IPS-20b (cell line): ENCODE measurements at regions not wholly inside any gene's neighbourhood (a gene's known extent, or its start where the extent isn't known, plus 50 kb on each side); places are given as distances from the start of the nearest gene placed in this dataset.

Source experiments
- H3K27ac ChIP-seq: one replicate; pipeline ENCODE4 v1.5.1; 2013; ENCODE audit warnings: low read length
- H3K27me3 ChIP-seq: 2 replicates; pipeline ENCODE4 v1.6.1; 2013; ENCODE audit warnings: mild to moderate bottlenecking, low read length, inconsistent platforms; ENCODE audit not compliant: insufficient read depth
- H3K36me3 ChIP-seq: 2 replicates; pipeline ENCODE4 v1.6.1; 2013; ENCODE audit warnings: low read depth, mild to moderate bottlenecking, inconsistent platforms, low read length, moderate library complexity; ENCODE audit not compliant: insufficient read depth
- H3K4me1 ChIP-seq: 2 replicates; pipeline ENCODE4 v1.6.1; 2013; ENCODE audit warnings: mild to moderate bottlenecking, control low read depth, inconsistent platforms, low read length, moderate library complexity; ENCODE audit not compliant: insufficient read depth
- H3K4me3 ChIP-seq: 2 replicates; pipeline ENCODE4 v1.5.1; 2013; ENCODE audit warnings: mild to moderate bottlenecking, low read length, inconsistent platforms
- H3K9ac ChIP-seq: 2 replicates; pipeline ENCODE4 v1.6.1; 2013; ENCODE audit warnings: low read depth, mild to moderate bottlenecking, inconsistent platforms, low read length, moderate library complexity
- H3K9me3 ChIP-seq: 2 replicates; pipeline ENCODE4 v1.6.1; 2013; ENCODE audit warnings: mild to moderate bottlenecking, low read depth, low read length, inconsistent platforms; ENCODE audit not compliant: insufficient read depth

DNA sequence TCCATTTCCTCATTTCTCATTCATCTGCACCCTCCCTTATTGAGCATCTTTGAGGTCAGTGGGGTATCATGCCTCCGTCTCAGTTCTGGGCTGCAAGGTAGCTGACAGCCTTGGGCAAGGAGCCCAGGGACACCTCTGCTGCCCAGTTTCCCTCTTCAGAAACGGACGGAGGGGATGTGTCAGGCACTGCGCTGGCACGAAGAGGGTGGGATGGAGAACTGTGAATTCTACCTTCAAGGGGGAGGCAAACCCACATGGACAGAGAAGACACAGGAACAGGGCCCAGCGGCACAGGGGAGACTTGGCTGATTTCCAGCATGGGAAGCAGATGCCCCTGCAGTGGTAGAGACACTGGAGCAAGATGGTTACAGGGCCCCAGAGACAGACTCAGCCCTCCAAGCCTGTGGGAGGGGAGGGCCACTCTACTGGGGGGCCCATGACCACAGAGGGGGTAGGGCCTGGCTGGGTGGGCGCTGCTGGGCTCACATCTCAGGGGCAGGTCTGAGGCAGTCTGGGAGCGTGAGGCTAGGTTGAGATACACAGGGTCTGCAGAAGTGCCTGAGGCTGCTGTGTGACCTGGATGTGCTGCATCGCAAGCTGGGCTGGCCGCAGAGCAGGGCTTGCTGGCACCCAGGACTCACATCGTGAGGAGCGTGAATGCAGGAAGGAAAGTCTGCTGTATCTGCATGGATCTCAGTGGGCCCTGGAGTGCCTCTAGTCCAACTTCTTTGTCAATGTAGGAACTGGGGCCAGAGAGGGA, 92.3 kb downstream of the HS1BP3 start:
- Histone ChIP-seq H3K4me3 (no peak overlapping the region), H3K9me3 (no peaks in the 10 kb centered on the region), H3K4me1 (peaks cover 20% of the 10 kb centered on the region), H3K27me3 (no peaks in the 10 kb centered on the region), H3K36me3 (no peaks in the 10 kb centered on the region), H3K27ac (no peak overlapping the region), H3K9ac (no peak overlapping the region)

DNA sequence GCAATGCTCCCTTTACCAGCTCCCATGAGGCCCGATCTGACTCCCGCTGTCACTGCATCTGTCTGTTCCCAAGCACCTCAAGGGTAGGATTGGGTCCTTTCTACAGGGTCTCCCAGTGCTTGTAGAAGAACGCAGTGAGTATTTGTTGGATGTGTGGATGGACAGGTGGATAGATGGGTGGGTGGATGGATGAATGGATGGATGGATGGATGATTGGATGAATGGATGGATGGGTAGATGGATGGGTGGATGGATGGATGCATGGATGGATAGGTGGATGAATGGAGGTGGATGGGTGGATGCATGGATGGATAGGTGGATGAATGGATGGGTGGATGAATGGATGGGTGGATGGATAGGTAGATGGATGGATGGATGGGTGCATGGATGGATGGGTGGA, 91.6 kb downstream of the HS1BP3 start:
- H3K36me3 ChIP-seq, result no peaks in the 10 kb centered on the region
- H3K9me3 ChIP-seq, result no peaks in the 10 kb centered on the region
- H3K27me3 ChIP-seq, result no peaks in the 10 kb centered on the region
- H3K4me3 ChIP-seq, result no peak overlapping the region
- no peak overlapping the region for H3K27ac ChIP-seq
- no peak overlapping the region for H3K9ac ChIP-seq
- peaks cover 20% of the 10 kb centered on the region for H3K4me1 ChIP-seq

DNA sequence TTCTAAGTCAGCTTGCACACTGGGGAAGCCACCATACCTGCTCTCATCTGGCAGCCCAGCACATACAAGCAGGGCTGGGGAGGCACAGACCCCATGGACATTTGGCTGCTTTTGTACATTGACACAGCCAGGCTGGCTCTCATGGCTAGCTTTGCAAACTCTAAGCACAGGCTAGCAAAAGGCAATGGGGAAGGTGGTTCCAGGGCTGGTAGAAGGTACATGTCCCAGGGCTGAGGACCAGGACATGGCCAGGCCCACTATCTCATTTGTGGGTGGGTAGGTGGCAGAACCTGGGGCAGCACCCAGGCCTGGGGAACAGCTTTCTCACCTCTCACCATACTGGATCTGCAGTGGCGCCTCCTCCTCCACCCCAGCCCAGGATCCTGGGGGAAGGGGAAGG, 90.9 kb downstream of the HS1BP3 start:
- no peak overlapping the region for H3K27ac ChIP-seq
- H3K9ac ChIP-seq, result no peak overlapping the region
- H3K36me3 ChIP-seq, result no peaks in the 10 kb centered on the region
- H3K27me3 ChIP-seq, result no peaks in the 10 kb centered on the region
- H3K4me3 ChIP-seq, result no peak overlapping the region
- peaks cover 20% of the 10 kb centered on the region for H3K4me1 ChIP-seq
- no peaks in the 10 kb centered on the region for H3K9me3 ChIP-seq

DNA sequence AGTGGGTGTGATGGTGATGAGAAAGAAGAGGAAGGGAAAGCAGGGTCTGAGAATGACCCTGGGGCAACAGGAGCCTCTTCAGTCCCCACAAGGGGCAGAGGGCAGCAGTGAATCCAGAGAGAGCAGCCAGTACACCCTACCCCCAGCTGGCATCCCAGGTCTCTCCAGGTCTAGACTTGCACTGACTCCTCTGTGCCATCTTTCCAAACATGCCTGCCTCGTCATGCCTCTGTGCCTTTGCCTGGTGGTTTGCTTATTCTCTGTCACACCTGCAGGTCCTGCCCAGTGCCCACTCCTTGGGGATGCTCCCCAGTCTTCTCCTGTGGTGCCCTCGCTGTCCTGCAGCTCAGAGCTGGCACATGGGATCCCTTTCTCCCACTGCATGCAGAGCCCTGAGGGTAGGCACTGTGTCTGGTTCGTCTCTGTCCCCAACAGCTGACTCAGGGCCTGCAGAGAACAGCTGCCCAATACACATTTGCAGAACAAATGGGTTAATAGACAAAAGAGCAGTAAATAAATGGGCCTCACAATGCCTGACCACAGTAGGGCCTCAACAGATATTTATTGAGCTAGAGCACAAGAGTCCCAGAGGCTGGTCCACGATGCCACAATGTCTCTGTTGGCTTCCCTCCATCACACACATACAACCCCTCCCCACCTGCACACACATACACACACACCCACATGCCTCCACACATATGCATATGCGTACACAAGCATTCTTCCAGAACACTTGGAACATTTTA, 89.8 kb downstream of the HS1BP3 start:
- H3K27me3 ChIP-seq, result no peaks in the 10 kb centered on the region
- no peak overlapping the region for H3K4me3 ChIP-seq
- H3K9me3 ChIP-seq, result no peaks in the 10 kb centered on the region
- no peak overlapping the region for H3K27ac ChIP-seq
- no peaks in the 10 kb centered on the region for H3K36me3 ChIP-seq
- H3K9ac ChIP-seq, result no peak overlapping the region
- H3K4me1 ChIP-seq, result peaks cover 20% of the 10 kb centered on the region

DNA sequence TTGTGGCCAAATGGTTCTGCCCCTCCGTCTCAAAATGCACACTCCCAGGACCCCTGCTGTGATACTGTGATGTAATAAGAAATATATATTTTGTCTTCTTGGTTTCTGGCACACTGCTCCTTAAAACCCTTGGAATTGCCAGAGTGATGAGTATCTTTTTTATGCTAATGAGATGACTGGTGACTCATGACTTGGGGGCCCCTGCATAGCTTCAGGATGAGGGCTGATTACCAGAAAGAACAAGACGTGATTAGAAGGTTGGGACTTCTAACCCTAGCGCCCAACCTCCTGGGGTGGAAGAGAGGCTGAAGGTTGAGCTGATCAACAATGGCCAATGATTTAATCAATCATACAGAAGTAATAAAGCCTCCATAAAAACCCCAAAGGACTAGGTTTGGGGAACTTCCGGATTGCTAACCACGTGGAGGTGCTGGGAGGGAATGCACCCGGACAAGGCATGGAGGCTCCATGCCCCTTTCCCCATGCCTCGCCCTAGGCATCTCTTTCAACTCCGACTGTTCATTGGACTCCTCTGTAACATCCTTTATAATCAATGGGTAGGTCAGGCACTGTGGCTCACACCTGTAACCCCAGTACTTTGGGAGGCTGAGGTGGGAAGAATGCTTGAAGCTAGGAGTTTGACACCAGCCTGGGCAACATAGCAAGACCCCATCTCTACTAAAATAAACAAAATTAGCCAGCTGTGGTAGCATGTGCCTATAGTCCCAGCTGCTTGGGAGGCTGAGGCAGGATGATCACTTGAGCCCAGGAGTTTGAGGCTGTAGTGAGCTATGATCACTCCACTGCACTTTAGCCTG, 89.1 kb downstream of the HS1BP3 start:
- Histone ChIP-seq H3K36me3 (no peaks in the 10 kb centered on the region), H3K27ac (no peak overlapping the region), H3K4me1 (peaks cover 18% of the 10 kb centered on the region), H3K9me3 (no peaks in the 10 kb centered on the region), H3K27me3 (no peaks in the 10 kb centered on the region), H3K9ac (no peak overlapping the region), H3K4me3 (no peak overlapping the region)

DNA sequence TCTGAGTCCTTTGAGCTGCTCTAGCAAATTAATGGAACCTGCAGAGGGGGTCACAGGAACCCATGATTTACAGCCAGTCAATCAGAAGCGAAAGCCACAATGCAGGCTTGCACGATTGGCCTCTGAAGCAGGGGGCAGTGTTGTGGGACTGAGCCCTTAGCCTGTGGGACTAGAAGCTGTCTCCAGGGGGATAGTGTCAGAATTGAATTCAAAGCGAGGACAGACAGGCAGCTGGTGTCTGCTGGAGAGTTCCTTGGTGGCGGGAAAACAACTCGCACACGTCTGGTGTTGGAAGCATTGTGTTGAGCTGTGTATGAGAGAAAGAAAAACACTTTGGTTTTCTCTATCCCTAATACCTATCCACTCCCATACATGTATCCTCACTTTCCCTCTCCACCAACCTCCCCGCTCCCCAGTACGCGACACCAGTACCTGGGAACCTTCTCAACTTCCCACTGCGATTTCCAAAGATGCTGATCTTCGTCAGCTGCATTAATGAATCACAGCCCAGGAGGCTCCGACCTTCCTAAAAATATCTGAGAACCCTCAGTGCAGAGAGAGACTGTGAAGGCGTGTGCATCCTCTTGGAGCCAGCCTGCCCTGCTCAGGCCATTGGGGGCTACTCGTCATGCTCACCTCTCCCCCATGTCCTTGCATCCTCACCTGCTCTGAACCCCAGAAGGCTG, 88.2 kb downstream of the HS1BP3 start:
- Histone ChIP-seq H3K9me3 (no peaks in the 10 kb centered on the region), H3K27ac (no peak overlapping the region), H3K4me1 (peaks cover 18% of the 10 kb centered on the region), H3K27me3 (no peaks in the 10 kb centered on the region), H3K9ac (no peak overlapping the region), H3K36me3 (no peaks in the 10 kb centered on the region), H3K4me3 (no peak overlapping the region)

DNA sequence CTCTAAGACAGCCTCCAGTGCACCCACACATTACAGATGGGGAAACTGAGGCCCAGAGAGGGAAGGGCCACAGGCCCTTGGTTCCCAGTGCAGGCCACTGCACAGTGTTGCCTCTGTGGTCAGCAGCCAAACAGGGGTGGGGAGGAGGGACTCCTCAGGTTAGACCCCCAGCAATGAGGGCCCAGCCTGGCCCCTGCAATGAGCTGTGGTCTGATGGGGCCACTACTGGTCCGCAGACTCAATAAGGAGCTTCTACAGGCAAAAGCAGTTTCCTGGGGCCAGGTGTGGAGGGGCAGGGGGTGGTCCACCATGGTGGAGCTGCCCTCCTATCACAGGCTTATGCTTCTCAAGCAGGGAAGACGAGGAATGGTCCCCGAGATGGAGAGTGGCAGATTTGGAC, 87.6 kb downstream of the HS1BP3 start:
- Histone ChIP-seq H3K4me1 (peaks cover 20% of the 10 kb centered on the region), H3K36me3 (no peaks in the 10 kb centered on the region), H3K4me3 (no peak overlapping the region), H3K9me3 (no peaks in the 10 kb centered on the region), H3K9ac (no peak overlapping the region), H3K27ac (no peak overlapping the region), H3K27me3 (no peaks in the 10 kb centered on the region)

GRCh38 chr2:20563833-20564232, 87.1 kb downstream of the HS1BP3 start:
- H3K36me3 ChIP-seq, result no peaks in the 10 kb centered on the region
- H3K4me3 ChIP-seq, result no peak overlapping the region
- H3K27me3 ChIP-seq, result no peaks in the 10 kb centered on the region
- no peak overlapping the region for H3K27ac ChIP-seq
- peaks cover 20% of the 10 kb centered on the region for H3K4me1 ChIP-seq
- H3K9ac ChIP-seq, result no peak overlapping the region
- no peaks in the 10 kb centered on the region for H3K9me3 ChIP-seq

DNA sequence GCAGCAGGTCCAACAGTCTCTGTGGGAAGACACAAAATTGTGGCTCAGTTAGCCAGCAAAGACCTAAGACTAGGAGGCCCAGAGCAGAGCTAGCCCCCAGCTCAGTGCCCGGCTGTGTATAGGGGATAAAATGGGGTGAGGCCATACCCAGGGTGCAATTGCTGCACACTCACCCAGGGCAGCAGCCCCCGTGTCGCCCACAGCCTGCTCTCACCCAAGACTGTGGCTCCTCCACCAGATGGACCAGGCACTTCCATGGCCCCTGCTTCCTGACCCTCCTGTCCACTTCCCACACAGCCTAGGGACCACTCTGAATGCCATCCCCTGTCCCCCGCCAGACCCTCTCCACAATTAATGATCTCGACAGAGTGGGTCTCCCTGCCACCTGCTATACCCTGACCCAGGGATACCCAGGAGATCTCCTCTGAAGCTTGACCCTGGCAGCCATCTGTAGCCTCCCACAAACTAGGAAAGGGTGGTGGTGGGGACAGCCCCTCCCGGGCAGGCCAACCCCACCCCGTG, 85.7 kb downstream of the HS1BP3 start:
- H3K9ac ChIP-seq, result no peak overlapping the region
- no peak overlapping the region for H3K27ac ChIP-seq
- no peaks in the 10 kb centered on the region for H3K36me3 ChIP-seq
- no peaks in the 10 kb centered on the region for H3K9me3 ChIP-seq
- H3K27me3 ChIP-seq, result no peaks in the 10 kb centered on the region
- H3K4me1 ChIP-seq, result peaks cover 20% of the 10 kb centered on the region
- H3K4me3 ChIP-seq, result no peak overlapping the region

GRCh38 chr2:20565623-20566236, 85.2 kb downstream of the HS1BP3 start:
- Histone ChIP-seq H3K27me3 (no peaks in the 10 kb centered on the region), H3K9me3 (no peaks in the 10 kb centered on the region), H3K4me3 (no peak overlapping the region), H3K27ac (no peak overlapping the region), H3K4me1 (peaks cover 20% of the 10 kb centered on the region), H3K9ac (no peak overlapping the region), H3K36me3 (no peaks in the 10 kb centered on the region)

- peaks cover 16% of the 10 kb centered on the region for H3K4me1 ChIP-seq
- no peak overlapping the region for H3K27ac ChIP-seq
- H3K9me3 ChIP-seq, result no peaks in the 10 kb centered on the region
- H3K9ac ChIP-seq, result no peak overlapping the region
- H3K36me3 ChIP-seq, result no peaks in the 10 kb centered on the region
- H3K4me3 ChIP-seq, result no peak overlapping the region
- H3K27me3 ChIP-seq, result no peaks in the 10 kb centered on the region
Measured at GRCh38 chr2:20566331-20566730, 84.6 kb downstream of the HS1BP3 start.
